GM19025 (cell line): ENCODE measurements at regions not wholly inside any gene's neighbourhood (a gene's known extent, or its start where the extent isn't known, plus 50 kb on each side); places are given as distances from the start of the nearest gene placed in this dataset.

Experiments used
- ATAC-seq: cut with Tn5 transposase; IDR thresholded peaks from one replicate; pipeline ENCODE4 v1.9.1; 2021; ENCODE audit warnings: mild to moderate bottlenecking, low read depth, moderate library complexity; ENCODE audit not compliant: unreplicated experiment

- peak; percentile 69 for ATAC-seq
Measured at GRCh38 chr7:33750177-33750576, 155.2 kb upstream of the BMPER start.

GRCh38 chr7:33751443-33751842 lies 153.9 kb upstream of the BMPER start:
- ATAC-seq, result no peak

GRCh38 chr7:33753881-33754525 lies 151.3 kb upstream of the BMPER start:
- no peak for ATAC-seq

GRCh38 chr7:33754933-33755928 lies 150.1 kb upstream of the BMPER start:
- ATAC-seq, result no peak

GRCh38 chr7:33757050-33757449 lies 148.3 kb upstream of the BMPER start:
- ATAC-seq, result no peak

- ATAC-seq, result no peak
Measured at GRCh38 chr7:33757563-33758165, 147.7 kb upstream of the BMPER start.

- ATAC-seq, result no peak
Measured at GRCh38 chr7:33760146-33760545, 145.2 kb upstream of the BMPER start.

- ATAC-seq, result no peak
Measured at GRCh38 chr7:33760834-33761233, 144.5 kb upstream of the BMPER start.

- no peak for ATAC-seq
Measured at GRCh38 chr7:33761449-33762080, 143.8 kb upstream of the BMPER start.

GRCh38 chr7:33762151-33762910 lies 143.0 kb upstream of the BMPER start:
- ATAC-seq, result no peak

GRCh38 chr7:33762911-33763306 lies 142.4 kb upstream of the BMPER start:
- ATAC-seq, result no peak

- no peak for ATAC-seq
Measured at GRCh38 chr7:33764752-33765451, 140.4 kb upstream of the BMPER start.

- ATAC-seq, result no peak
Measured at GRCh38 chr7:33766405-33766804, 138.9 kb upstream of the BMPER start.

- no peak for ATAC-seq
Measured at GRCh38 chr7:33769930-33770329, 135.4 kb upstream of the BMPER start.

- no peak for ATAC-seq
Measured at GRCh38 chr7:33770576-33770975, 134.8 kb upstream of the BMPER start.

- ATAC-seq, result no peak
Measured at GRCh38 chr7:33771422-33771821, 133.9 kb upstream of the BMPER start.

GRCh38 chr7:33773053-33773452 lies 132.3 kb upstream of the BMPER start:
- no peak for ATAC-seq

- no peak for ATAC-seq
Measured at GRCh38 chr7:33774762-33775523, 130.4 kb upstream of the BMPER start.

GRCh38 chr7:33775790-33776189 lies 129.5 kb upstream of the BMPER start:
- ATAC-seq, result no peak
